Ectodermal cell (in vitro differentiated cells): ENCODE measurements at regions not wholly inside any gene's neighbourhood (a gene's known extent, or its start where the extent isn't known, plus 50 kb on each side); places are given as distances from the start of the nearest gene placed in this dataset.

Experiments
- H3K27ac ChIP-seq: 2 replicates; pipeline ENCODE4 v1.7.0; 2013; ENCODE audit warnings: mild to moderate bottlenecking, low read depth, low read length; ENCODE audit not compliant: insufficient read depth, poor library complexity, severe bottlenecking
- H3K27me3 ChIP-seq: 2 replicates; pipeline ENCODE4 v1.7.0; 2013; ENCODE audit warnings: mild to moderate bottlenecking, low read length; ENCODE audit not compliant: insufficient read depth, control insufficient read depth, poor library complexity, severe bottlenecking
- H3K36me3 ChIP-seq: one replicate; pipeline ENCODE4 v1.7.0; 2013; ENCODE audit warnings: low read length; ENCODE audit not compliant: control insufficient read depth, insufficient read depth
- H3K4me1 ChIP-seq: one replicate; pipeline ENCODE4 v1.7.0; 2013; ENCODE audit warnings: low read length; ENCODE audit not compliant: control insufficient read depth, insufficient read depth
- H3K4me3 ChIP-seq: 2 replicates; pipeline ENCODE4 v1.7.0; 2013; ENCODE audit warnings: low read depth, low read length, control low read depth; ENCODE audit not compliant: insufficient read depth
- H3K9me3 ChIP-seq: 2 replicates; pipeline ENCODE4 v1.7.0; 2013; ENCODE audit warnings: mild to moderate bottlenecking, low read length, moderate library complexity; ENCODE audit not compliant: control insufficient read depth
- WGBS, 2 experiments: methylation state at CpG; one replicate each; pipeline ENCODE4 v1.1.7; 2013; ENCODE audit warnings: missing lambda C conversion rate in 2 of 2; 5-methylcytosine and 5-hydroxymethylcytosine counted together

DNA sequence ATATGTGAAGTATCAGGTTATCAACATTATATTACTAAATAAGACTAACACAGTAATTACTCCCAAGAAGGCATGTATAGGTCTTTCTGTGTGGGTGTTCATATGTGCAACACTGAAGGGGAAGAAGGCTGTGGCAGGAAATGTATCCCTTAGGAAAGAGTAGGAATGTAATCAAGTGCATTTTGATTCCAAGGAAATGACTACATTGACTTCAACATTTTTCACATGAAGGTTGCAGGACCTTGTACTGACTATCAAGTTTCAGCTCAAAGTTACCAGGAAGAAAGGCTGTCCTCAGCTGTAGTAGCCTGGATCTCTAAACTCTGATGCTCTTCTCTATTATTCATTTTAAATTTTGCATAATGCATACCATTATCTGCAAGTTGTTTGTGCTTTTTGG is 680.8 kb downstream of the NYAP2 start:
- H3K27ac ChIP-seq = no peak overlapping the region

DNA sequence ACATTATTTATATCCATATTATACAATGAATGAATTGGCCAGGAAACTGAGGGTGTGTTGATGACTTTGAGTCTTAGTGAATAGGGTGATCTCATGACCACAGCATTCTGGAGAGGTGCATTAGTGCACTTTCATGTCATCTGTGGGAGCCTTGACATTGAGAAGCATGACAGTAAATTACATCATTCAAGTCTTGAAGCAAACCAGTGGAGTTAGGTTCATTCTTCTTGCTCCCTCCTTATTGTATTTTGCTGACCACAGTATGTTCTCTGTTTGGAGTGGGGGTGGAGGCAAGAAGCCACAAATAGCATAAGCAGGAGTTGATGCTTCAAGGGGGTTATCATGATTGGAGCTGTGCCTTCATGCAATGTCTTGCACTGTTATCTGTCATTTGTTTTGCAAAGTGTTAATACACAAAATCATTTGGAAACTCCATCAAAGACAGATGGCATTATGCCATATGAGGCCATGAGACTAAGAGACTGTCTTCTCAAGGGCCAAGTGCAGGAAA is 680.2 kb downstream of the NYAP2 start:
- Histone ChIP-seq H3K9me3 (no peaks in the 10 kb centered on the region), H3K4me3 (no peak overlapping the region), H3K27me3 (no peaks in the 10 kb centered on the region), H3K36me3 (no peaks in the 10 kb centered on the region), H3K4me1 (no peaks in the 10 kb centered on the region), H3K27ac (no peak overlapping the region)

More for the DNA sequence above, 680.8 kb downstream of the NYAP2 start:
- Histone ChIP-seq H3K27me3 (no peaks in the 10 kb centered on the region), H3K4me1 (no peaks in the 10 kb centered on the region), H3K36me3 (no peaks in the 10 kb centered on the region), H3K4me3 (no peak overlapping the region), H3K9me3 (no peaks in the 10 kb centered on the region)

DNA sequence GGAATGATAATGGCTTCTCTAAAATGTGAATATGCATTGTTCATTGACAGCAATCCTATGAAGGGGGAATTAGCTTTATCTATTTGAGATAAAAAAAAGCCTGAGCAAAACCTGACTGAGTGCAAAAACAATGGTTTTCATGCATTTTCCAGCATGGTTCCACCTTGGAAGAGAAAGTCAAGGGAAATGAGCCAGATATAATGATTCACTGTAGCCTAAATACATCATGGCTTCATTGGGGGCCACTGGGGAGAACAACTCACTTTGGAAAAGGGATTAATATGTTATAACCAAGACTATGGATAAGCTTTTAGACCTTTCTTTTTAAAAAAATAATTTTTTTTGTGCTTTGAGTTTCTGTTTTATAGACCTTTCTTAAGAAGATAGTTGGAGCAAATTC is 679.7 kb downstream of the NYAP2 start:
- no peaks in the 10 kb centered on the region for H3K9me3 ChIP-seq
- no peaks in the 10 kb centered on the region for H3K36me3 ChIP-seq
- H3K27me3 ChIP-seq = no peaks in the 10 kb centered on the region
- H3K27ac ChIP-seq = no peak overlapping the region
- H3K4me3 ChIP-seq = no peak overlapping the region
- H3K4me1 ChIP-seq = no peaks in the 10 kb centered on the region

DNA sequence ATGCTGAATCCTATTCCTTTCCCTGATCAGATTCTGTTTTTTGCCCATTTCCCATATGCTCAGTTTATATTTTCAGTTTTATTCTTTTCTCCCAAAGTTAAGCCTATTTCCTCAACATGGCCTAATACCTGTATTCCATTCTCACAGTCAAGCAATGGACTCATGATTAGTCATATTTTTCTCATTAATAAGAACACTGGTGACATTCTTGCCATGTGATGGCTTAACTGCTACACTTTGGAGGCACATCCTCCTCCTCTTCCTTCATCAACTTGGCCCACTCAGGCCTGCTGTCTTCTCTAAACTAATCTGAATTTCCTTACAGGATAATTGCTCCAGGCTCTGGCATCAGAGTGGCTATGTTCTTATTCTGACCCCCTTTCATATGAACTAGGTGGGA is 679.2 kb downstream of the NYAP2 start:
- no peak overlapping the region for H3K4me3 ChIP-seq
- H3K9me3 ChIP-seq = no peaks in the 10 kb centered on the region
- no peaks in the 10 kb centered on the region for H3K27me3 ChIP-seq
- H3K27ac ChIP-seq = no peak overlapping the region
- no peaks in the 10 kb centered on the region for H3K4me1 ChIP-seq
- H3K36me3 ChIP-seq = no peaks in the 10 kb centered on the region

DNA sequence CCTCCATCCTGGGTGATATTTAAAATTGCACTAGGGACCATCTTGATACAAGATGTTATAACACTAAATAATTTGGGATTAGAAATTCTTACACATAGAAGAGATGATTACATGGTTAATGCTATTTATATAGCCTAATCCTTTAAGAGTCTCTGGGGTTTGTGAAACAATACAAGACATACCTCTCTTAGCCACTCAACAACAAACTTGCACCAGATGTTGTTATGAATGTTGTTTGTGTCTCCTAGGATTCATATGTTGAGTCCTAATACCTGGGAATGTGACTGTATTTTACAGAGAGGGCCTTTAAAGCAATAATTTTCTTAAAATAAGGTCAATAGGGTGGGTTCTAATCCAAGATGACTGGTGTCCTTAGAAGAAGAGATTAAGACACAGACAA is 678.3 kb downstream of the NYAP2 start:
- no peak overlapping the region for H3K4me3 ChIP-seq
- no peak overlapping the region for H3K27ac ChIP-seq

DNA sequence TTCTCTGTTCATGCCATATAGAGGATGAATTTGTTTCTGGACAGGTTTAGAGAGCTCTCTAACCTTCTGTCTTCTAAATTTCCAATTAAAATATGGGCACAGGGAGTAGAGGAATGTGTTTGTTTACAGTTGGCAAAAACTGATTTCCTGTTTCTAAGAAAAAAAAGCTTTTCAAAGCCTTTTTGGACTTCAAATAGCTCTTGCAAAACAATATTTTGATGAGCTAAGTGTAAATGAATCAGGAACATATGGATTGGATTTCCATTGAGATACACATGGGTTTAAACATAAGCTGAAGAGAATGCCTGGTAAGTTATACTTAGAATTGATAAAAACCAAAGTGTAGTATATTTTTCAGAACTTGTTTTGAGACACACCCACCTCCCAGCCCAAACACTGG is 677.5 kb downstream of the NYAP2 start:
- H3K36me3 ChIP-seq = no peaks in the 10 kb centered on the region
- no peak overlapping the region for H3K4me3 ChIP-seq
- H3K9me3 ChIP-seq = no peaks in the 10 kb centered on the region
- H3K4me1 ChIP-seq = no peaks in the 10 kb centered on the region
- no peak overlapping the region for H3K27ac ChIP-seq
- no peaks in the 10 kb centered on the region for H3K27me3 ChIP-seq

More for the DNA sequence above, 678.3 kb downstream of the NYAP2 start:
- Histone ChIP-seq H3K36me3 (no peaks in the 10 kb centered on the region), H3K27me3 (no peaks in the 10 kb centered on the region), H3K4me1 (no peaks in the 10 kb centered on the region), H3K9me3 (no peaks in the 10 kb centered on the region)

DNA sequence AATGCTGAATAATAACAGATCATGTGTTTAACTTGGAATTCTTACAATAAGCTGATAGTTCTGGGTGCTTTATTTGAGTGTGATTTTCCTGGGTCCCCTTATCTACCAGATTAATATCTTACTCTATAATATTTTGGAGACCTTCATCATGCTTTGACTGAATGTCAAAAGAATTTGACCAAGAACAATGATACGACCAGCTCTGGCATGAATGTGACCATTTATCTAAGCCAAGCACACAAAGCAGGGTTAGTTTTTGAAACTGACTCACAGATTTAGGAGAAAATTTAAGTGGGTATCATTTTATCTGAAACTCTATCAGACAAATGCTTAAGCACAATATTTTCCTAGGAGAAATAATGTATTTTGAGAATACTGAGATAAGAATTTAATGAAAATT is 677.0 kb downstream of the NYAP2 start:
- Histone ChIP-seq H3K27ac (no peak overlapping the region), H3K27me3 (no peaks in the 10 kb centered on the region), H3K9me3 (no peaks in the 10 kb centered on the region), H3K36me3 (no peaks in the 10 kb centered on the region), H3K4me3 (no peak overlapping the region), H3K4me1 (no peaks in the 10 kb centered on the region)
- WGBS, 2 experiments = 91 to 100% methylated on average over 1 of the region's 1 CpG

DNA sequence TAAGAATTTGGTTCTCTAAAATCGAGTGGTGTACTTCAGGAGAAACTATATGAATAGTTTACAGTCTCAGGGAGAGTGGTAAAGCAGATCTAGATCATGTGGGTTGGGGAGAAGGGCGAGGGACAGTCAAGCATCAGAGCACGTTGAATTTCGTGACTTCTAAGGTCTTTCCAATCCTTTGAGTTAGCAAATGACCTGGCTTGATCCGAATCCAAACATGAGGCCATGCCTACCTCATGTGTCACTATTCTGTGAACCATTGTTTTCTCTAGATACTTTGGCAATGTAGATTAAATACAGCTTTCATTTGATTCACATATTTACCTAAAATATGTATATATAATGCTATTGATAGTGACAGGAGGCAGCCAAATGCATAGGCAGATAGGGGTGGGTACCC is 674.9 kb downstream of the NYAP2 start:
- no peak overlapping the region for H3K27ac ChIP-seq
- H3K4me3 ChIP-seq = no peak overlapping the region
- H3K9me3 ChIP-seq = no peaks in the 10 kb centered on the region
- 91 to 94% methylated on average over 5 of the region's 5 CpGs for WGBS, 2 experiments
- no peaks in the 10 kb centered on the region for H3K27me3 ChIP-seq
- H3K36me3 ChIP-seq = no peaks in the 10 kb centered on the region
- H3K4me1 ChIP-seq = no peaks in the 10 kb centered on the region

DNA sequence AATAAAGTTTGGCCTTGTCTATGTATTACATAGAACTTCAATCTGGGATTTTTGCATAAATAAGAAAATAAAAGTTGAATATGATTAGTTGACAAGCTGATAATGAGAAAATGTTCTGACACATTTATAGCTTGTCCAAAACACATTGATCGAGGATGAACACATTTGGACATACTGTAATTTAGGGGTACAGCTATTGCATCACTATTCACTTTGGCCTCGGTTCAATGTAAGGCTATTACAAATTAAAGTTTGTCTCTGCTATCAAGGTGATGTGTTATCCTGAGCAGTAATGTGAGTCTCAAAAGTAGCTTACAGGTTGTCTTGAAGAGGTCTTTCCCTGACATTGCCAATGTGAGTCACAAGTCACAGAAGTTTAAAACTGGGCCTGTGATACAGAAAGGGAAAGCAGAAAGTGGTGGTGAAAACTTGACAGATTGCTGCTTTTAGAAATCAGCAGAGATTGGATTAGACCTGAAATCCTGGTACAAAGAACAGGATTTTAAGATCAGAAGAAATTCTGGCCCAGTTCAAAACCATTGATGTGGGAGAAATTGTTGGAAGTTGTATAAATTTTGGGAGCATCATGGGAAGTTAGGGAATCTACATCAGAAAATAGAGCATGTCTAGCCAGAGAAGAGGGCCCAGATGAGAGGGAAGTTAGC is 674.1 kb downstream of the NYAP2 start:
- Histone ChIP-seq H3K4me3 (no peak overlapping the region), H3K9me3 (no peaks in the 10 kb centered on the region), H3K4me1 (no peaks in the 10 kb centered on the region), H3K36me3 (no peaks in the 10 kb centered on the region), H3K27ac (no peak overlapping the region), H3K27me3 (no peaks in the 10 kb centered on the region)
- 96 to 100% methylated on average over 2 of the region's 2 CpGs for WGBS, 2 experiments

DNA sequence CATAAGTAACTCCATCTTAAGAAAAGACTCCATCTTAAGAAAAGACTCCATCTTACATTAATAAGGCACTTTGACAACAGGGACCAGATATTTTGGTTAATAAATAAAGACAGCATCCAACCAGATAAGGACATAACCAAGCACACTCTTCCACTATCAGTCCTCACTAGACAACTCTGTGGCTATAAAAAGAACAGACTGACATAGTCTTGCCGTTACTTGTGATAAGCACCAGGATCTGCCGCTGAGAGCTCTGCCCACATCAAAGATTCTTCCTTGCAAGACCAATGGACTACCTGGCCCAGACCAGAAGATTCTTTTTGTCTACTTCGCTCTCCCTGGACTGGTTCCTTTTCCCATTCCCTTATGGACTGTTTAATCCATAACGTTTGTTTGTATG is 667.4 kb downstream of the NYAP2 start:
- H3K36me3 ChIP-seq = no peaks in the 10 kb centered on the region
- WGBS, 2 experiments = 93 to 97% methylated on average over 4 of the region's 4 CpGs
- no peaks in the 10 kb centered on the region for H3K4me1 ChIP-seq
- H3K27me3 ChIP-seq = no peaks in the 10 kb centered on the region
- H3K4me3 ChIP-seq = no peak overlapping the region
- no peaks in the 10 kb centered on the region for H3K9me3 ChIP-seq
- H3K27ac ChIP-seq = no peak overlapping the region

DNA sequence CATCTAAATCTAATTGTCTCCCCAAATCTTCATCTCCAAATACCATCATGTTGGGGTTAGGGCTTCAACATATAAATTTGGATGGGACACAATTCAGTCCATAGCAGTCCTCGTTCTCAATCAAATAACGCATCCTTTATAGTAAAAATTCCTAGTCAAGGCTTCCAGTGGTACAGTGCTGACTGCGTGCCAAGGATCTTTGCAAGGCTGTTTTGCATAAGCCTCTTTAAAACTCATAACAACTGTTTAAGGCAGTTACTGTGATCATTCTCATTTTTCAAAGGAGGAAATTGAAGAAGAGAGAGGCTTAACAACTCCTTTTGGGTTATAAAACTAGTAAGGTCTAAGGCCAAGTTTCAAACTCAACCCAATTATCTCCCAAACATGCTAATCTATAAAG is 666.9 kb downstream of the NYAP2 start:
- Histone ChIP-seq H3K9me3 (no peaks in the 10 kb centered on the region), H3K36me3 (no peaks in the 10 kb centered on the region), H3K4me3 (no peak overlapping the region), H3K27me3 (no peaks in the 10 kb centered on the region), H3K4me1 (no peaks in the 10 kb centered on the region), H3K27ac (no peak overlapping the region)
- 92 to 96% methylated on average over 3 of the region's 3 CpGs for WGBS, 2 experiments
